ENCODE measurements at regions not wholly inside any gene's neighbourhood (a gene's known extent, or its start where the extent isn't known, plus 50 kb on each side); places are given as distances from the start of the nearest gene placed in this dataset.
A peak's percentile ranks its signal among the peaks of the same experiment; 100 is the strongest.

DNA sequence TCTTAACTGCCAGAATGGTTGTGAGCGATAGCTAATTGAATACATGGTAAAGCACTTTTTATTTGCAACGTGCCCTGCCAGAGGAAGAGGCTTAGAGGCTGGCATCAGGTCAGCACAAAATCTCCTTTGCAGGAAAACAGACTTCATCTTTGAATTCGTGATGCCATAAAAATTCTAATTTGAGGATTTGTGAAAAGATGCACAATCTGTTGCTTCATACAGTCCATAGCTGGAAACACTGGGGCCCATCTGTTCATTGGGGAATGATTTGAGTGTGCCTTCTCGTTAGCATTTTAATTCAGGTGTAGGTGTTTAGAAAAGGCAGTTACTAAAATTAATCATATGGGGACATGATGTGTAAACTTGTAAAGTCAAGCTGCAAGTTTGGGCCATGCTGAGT lies 876.0 kb downstream of the SLC4A3 start:
- 84 to 87% methylated on average over 4 of the region's 4 CpGs for WGBS, 2 donors
- H3K9ac ChIP-seq (ENCODE audit: insufficient read depth in 1 of 2, low read length in 2 of 2): no peak overlapping the region
- no peaks in the 10 kb centered on the region for H3K36me3 ChIP-seq (ENCODE audit: control insufficient read depth in 4 of 4, insufficient read depth in 4 of 4, low read length in 4 of 4)
- H3K9me3 ChIP-seq (ENCODE audit: control insufficient read depth in 4 of 4, insufficient read depth in 3 of 4, low read length in 3 of 4): peaks cover 0 to 2% (median 0%) of the 10 kb centered on the region in 4 donors
- DNase-seq (no peak), ATAC-seq (ENCODE audit: insufficient read depth, low FRiP score) (no peak)
- H3K27ac ChIP-seq (ENCODE audit: low read depth in 1 of 2, low read length in 1 of 2): no peak overlapping the region
- no peak overlapping the region for H3K4me3 ChIP-seq
- TF ChIP-seq, protein P1, sequence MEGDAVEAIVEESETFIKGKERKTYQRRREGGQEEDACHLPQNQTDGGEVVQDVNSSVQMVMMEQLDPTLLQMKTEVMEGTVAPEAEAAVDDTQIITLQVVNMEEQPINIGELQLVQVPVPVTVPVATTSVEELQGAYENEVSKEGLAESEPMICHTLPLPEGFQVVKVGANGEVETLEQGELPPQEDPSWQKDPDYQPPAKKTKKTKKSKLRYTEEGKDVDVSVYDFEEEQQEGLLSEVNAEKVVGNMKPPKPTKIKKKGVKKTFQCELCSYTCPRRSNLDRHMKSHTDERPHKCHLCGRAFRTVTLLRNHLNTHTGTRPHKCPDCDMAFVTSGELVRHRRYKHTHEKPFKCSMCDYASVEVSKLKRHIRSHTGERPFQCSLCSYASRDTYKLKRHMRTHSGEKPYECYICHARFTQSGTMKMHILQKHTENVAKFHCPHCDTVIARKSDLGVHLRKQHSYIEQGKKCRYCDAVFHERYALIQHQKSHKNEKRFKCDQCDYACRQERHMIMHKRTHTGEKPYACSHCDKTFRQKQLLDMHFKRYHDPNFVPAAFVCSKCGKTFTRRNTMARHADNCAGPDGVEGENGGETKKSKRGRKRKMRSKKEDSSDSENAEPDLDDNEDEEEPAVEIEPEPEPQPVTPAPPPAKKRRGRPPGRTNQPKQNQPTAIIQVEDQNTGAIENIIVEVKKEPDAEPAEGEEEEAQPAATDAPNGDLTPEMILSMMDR (IDR thresholded peaks at IDR 0.05; ENCODE audit: control extremely low read depth, extremely low read depth): no peak
- no peaks in the 10 kb centered on the region for H3K27me3 ChIP-seq (ENCODE audit: control insufficient read depth in 3 of 3, insufficient read depth in 3 of 3, low read length in 2 of 3)
- H3K4me1 ChIP-seq (ENCODE audit: control insufficient read depth in 5 of 5, insufficient read depth in 5 of 5, low read length in 5 of 5): no peaks in the 10 kb centered on the region

DNA sequence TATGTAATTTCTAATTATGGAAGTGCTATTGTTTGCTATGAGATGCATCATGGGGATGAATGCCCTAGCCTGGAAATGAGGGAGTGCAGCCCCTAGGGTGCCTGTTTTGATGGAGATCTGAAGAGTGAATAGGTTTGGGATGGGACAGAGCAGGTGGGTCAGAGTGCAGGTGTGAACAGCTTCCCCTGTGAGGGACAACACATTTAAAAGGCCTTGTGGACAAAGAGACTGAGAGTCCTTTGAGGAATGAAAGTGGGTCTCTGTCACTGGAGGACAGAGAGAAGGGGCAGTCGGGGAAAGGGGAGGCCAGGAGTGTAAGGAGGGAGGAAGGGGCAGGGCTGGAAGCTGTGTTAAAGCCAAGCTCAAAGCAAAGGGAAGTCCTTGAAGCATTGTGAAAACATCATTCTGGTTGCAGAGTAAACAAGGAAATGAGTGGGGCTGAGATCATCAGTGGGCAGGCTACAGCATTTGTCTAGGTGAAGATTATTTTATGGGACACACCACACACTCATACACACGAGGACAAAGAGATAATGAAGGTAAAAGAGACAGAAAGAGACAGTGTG lies 877.6 kb downstream of the SLC4A3 start:
- no peaks in the 10 kb centered on the region for H3K36me3 ChIP-seq (ENCODE audit: control insufficient read depth in 4 of 4, insufficient read depth in 4 of 4, low read length in 4 of 4)
- TF ChIP-seq, protein P1 (IDR thresholded peaks at IDR 0.05; ENCODE audit: control extremely low read depth, extremely low read depth): no peak
- peak in 2 of 3 donors; percentile 15 to 44 for DNase-seq
- H3K9me3 ChIP-seq (ENCODE audit: control insufficient read depth in 4 of 4, insufficient read depth in 3 of 4, low read length in 3 of 4): peaks cover 0 to 2% (median 0%) of the 10 kb centered on the region in 4 donors
- H3K9ac ChIP-seq (ENCODE audit: insufficient read depth in 1 of 2, low read length in 2 of 2): no peak overlapping the region
- 25 to 33% methylated on average over 2 of the region's 2 CpGs for WGBS, 2 donors
- H3K27me3 ChIP-seq (ENCODE audit: control insufficient read depth in 3 of 3, insufficient read depth in 3 of 3, low read length in 2 of 3): no peaks in the 10 kb centered on the region
- H3K4me3 ChIP-seq: no peak overlapping the region
- ATAC-seq (ENCODE audit: insufficient read depth, low FRiP score): no peak
- no peaks in the 10 kb centered on the region for H3K4me1 ChIP-seq (ENCODE audit: control insufficient read depth in 5 of 5, insufficient read depth in 5 of 5, low read length in 5 of 5)
- H3K27ac ChIP-seq (ENCODE audit: low read depth in 1 of 2, low read length in 1 of 2): no peak overlapping the region

DNA sequence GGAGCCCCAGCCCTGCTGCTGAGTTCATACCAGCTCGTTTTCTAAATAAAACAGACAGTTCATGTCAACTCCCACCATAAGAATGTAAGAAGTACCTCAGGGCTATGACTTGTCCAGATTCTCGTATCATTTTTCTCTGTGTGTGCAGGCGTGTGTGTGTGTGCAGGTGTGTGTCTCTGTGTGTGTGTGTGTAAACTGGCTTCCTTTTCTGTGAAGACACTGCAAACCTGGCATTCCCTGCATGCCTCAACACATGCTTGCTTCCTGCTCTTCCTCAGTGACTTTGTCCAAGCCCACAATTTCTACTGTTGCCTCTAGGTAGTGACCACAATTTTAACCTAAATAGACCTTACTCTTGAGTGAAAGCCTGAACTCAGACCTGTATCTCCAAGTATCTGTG lies 879.0 kb downstream of the SLC4A3 start:
- Histone ChIP-seq H3K4me3 (no peak overlapping the region), H3K4me1 (ENCODE audit: control insufficient read depth in 5 of 5, insufficient read depth in 5 of 5, low read length in 5 of 5) (no peaks in the 10 kb centered on the region), H3K27me3 (ENCODE audit: control insufficient read depth in 3 of 3, insufficient read depth in 3 of 3, low read length in 2 of 3) (no peaks in the 10 kb centered on the region), H3K36me3 (ENCODE audit: control insufficient read depth in 4 of 4, insufficient read depth in 4 of 4, low read length in 4 of 4) (no peaks in the 10 kb centered on the region), H3K27ac (ENCODE audit: low read depth in 1 of 2, low read length in 1 of 2) (no peak overlapping the region), H3K9me3 (ENCODE audit: control insufficient read depth in 4 of 4, insufficient read depth in 3 of 4, low read length in 3 of 4) (peaks cover 0 to 2% (median 0%) of the 10 kb centered on the region in 4 donors), H3K9ac (ENCODE audit: insufficient read depth in 1 of 2, low read length in 2 of 2) (no peak overlapping the region)
- ATAC-seq (ENCODE audit: insufficient read depth, low FRiP score) (no peak), DNase-seq (no peak)
- 83 to 85% methylated on average over 3 of the region's 3 CpGs for WGBS, 2 donors
- TF ChIP-seq, protein P1 (IDR thresholded peaks at IDR 0.05; ENCODE audit: control extremely low read depth, extremely low read depth): no peak

Data from lung (tissue), 11 donors.